H1 (cell line): ENCODE measurements at regions not wholly inside any gene's neighbourhood (a gene's known extent, or its start where the extent isn't known, plus 50 kb on each side); places are given as distances from the start of the nearest gene placed in this dataset.

ENCODE experiments used
- CTCF ChIA-PET: fragments of 300-600 bp; sonication (Branson Sonifier 250); formaldehyde crosslinking; loops from one replicate; lab custom pipeline; 2021; ENCODE audit not compliant: partially characterized antibody; lab: Charles Lee
- POLR2A ChIA-PET: fragments of 300-600 bp; sonication (Branson Sonifier 250); formaldehyde crosslinking; loops from one replicate; lab custom pipeline; 2021; ENCODE audit warnings: inconsistent platforms; ENCODE audit not compliant: partially characterized antibody; lab: Charles Lee
- DNase-seq, 2 experiments: peaks; one replicate each; pipeline versions ENCODE4 v3.0.0 to v3.0.0-alpha.2; 2010 to 2022; ENCODE audit warnings: low spot score in 2 of 2, low read depth in 1 of 2, mixed read lengths in 1 of 2
- FAIRE-seq: peaks from 2 replicates; lab custom pipeline; 2011; peaks lifted over from hg19 to GRCh38; lab: Jason Lieb, UNC
- H2AFZ ChIP-seq: 2 replicates; pipeline ENCODE4 v1.8.1; 2012; ENCODE audit warnings: low read length, inconsistent platforms
- H2AK5ac ChIP-seq: 2 replicates; pipeline ENCODE4 v1.6.1; 2013; ENCODE audit warnings: low read depth, low read length
- H2BK120ac ChIP-seq: replicated peaks from 2 replicates; pipeline ENCODE3; 2013; ENCODE audit warnings: low read depth, low read length, inconsistent platforms
- H2BK12ac ChIP-seq: 2 replicates; pipeline ENCODE4 v1.6.1; 2013; ENCODE audit warnings: low read depth, low read length
- H2BK15ac ChIP-seq: 2 replicates; pipeline ENCODE4 v1.6.1; 2013; ENCODE audit warnings: low read length
- H2BK20ac ChIP-seq: 2 replicates; pipeline ENCODE4 v1.6.1; 2013; ENCODE audit warnings: low read length
- H2BK5ac ChIP-seq: 2 replicates; pipeline ENCODE4 v1.6.1; 2013; ENCODE audit warnings: low read depth, low read length
- H3K14ac ChIP-seq: 2 replicates; pipeline ENCODE4 v1.6.1; 2013; ENCODE audit warnings: inconsistent platforms; ENCODE audit not compliant: insufficient read length
- H3K18ac ChIP-seq: 2 replicates; pipeline ENCODE4 v1.6.1; 2013; ENCODE audit warnings: low read length; ENCODE audit errors: extremely low read depth
- H3K23ac ChIP-seq: 2 replicates; pipeline ENCODE4 v1.6.1; 2013; ENCODE audit warnings: inconsistent platforms; ENCODE audit not compliant: insufficient read length
- H3K23me2 ChIP-seq: 2 replicates; pipeline ENCODE4 v1.6.1; 2013; ENCODE audit warnings: low read depth, low read length
- H3K27ac ChIP-seq: 2 replicates; pipeline ENCODE4 v1.6.1; 2011; ENCODE audit warnings: low read depth, low read length, inconsistent platforms
- H3K27me3 ChIP-seq, 4 experiments: replicated peaks in 1 of 4; 1 replicate in 1 of 4; 2 replicates in 3 of 4; pipeline versions ENCODE4 v1.6.1 to v1.8.1; 2011 to 2013; ENCODE audit warnings: low read length in 3 of 4, mild to moderate bottlenecking in 3 of 4, inconsistent platforms in 2 of 4, mixed read lengths in 2 of 4, moderate library complexity in 1 of 4; ENCODE audit not compliant: control insufficient read depth in 3 of 4, insufficient read depth in 3 of 4; ENCODE audit errors: extremely low read depth in 1 of 4
- H3K36me3 ChIP-seq, 4 experiments: 2 replicates each; pipeline versions ENCODE4 v1.6.1 to v1.8.1; 2011 to 2013; ENCODE audit warnings: mild to moderate bottlenecking in 4 of 4, low read length in 3 of 4, moderate library complexity in 2 of 4, control low read depth in 1 of 4, inconsistent platforms in 1 of 4; ENCODE audit not compliant: insufficient read depth in 4 of 4, control insufficient read depth in 2 of 4
- H3K4ac ChIP-seq: replicated peaks from 2 replicates; pipeline ENCODE3; 2013; ENCODE audit warnings: low read length, low read depth, mixed read lengths, inconsistent platforms; ENCODE audit not compliant: insufficient read length
- H3K4me1 ChIP-seq, 4 experiments: replicated peaks in 1 of 4; 1 replicate in 1 of 4; 2 replicates in 3 of 4; pipeline versions ENCODE4 v1.6.1 to v1.8.1; 2011 to 2013; ENCODE audit warnings: low read length in 3 of 4, inconsistent platforms in 2 of 4, mixed read lengths in 1 of 4; ENCODE audit not compliant: insufficient read depth in 4 of 4, control insufficient read depth in 3 of 4
- H3K4me2 ChIP-seq, 2 experiments: 2 replicates each; pipeline versions ENCODE4 v1.6.1 to v1.8.1; 2011 to 2013; ENCODE audit warnings: low read depth in 2 of 2, low read length in 2 of 2, control low read depth in 1 of 2, inconsistent platforms in 1 of 2, mild to moderate bottlenecking in 1 of 2; ENCODE audit not compliant: insufficient read depth in 1 of 2
- H3K4me3 ChIP-seq, 4 experiments: fragments of 200-600, 300-600 bp in 1 of 4; sonication (generic), shearing (Covaris generic), sonication (Bioruptor Twin) in 1 of 4; 2 replicates each; pipeline versions ENCODE4 v1.5.1 to v1.8.1; 2011 to 2016; ENCODE audit warnings: low read length in 4 of 4, low read depth in 3 of 4, control low read depth in 2 of 4, inconsistent platforms in 2 of 4, mild to moderate bottlenecking in 2 of 4, mixed read lengths in 1 of 4, moderate library complexity in 1 of 4; ENCODE audit not compliant: insufficient read depth in 2 of 4; ENCODE audit errors: extremely low read depth in 1 of 4
- H3K56ac ChIP-seq: replicated peaks from 2 replicates; pipeline ENCODE3; 2013; ENCODE audit warnings: low read depth, mild to moderate bottlenecking, mixed read lengths, low read length, inconsistent platforms; ENCODE audit not compliant: insufficient read length
- H3K79me1 ChIP-seq: 2 replicates; pipeline ENCODE4 v1.6.1; 2013; ENCODE audit warnings: low read depth, low read length, control low read depth
- H3K79me2 ChIP-seq, 2 experiments: 2 replicates each; pipeline versions ENCODE4 v1.6.1 to v1.8.1; 2012 to 2013; ENCODE audit warnings: low read length in 2 of 2, mild to moderate bottlenecking in 2 of 2, inconsistent platforms in 1 of 2; ENCODE audit not compliant: insufficient read depth in 2 of 2, control insufficient read depth in 1 of 2
- H3K9ac ChIP-seq, 4 experiments: replicated peaks in 1 of 4; 1 replicate in 1 of 4; 2 replicates in 3 of 4; pipeline versions ENCODE4 v1.6.1 to v1.8.1; 2011 to 2013; ENCODE audit warnings: low read depth in 3 of 4, low read length in 3 of 4, control low read depth in 2 of 4, mild to moderate bottlenecking in 2 of 4, moderate library complexity in 2 of 4, inconsistent platforms in 1 of 4; ENCODE audit errors: extremely low read depth in 1 of 4
- H3K9me3 ChIP-seq, 2 experiments: 2 replicates each; pipeline versions ENCODE4 v1.6.1 to v1.8.1; 2012 to 2013; ENCODE audit warnings: mild to moderate bottlenecking in 2 of 2, moderate library complexity in 2 of 2, control low read depth in 1 of 2, inconsistent platforms in 1 of 2, low read depth in 1 of 2, low read length in 1 of 2, mixed read lengths in 1 of 2; ENCODE audit not compliant: insufficient read depth in 2 of 2
- H4K20me1 ChIP-seq, 2 experiments: replicated peaks in 1 of 2; 2 replicates each; pipeline versions ENCODE3 to v1.8.1; 2011 to 2013; ENCODE audit warnings: inconsistent platforms in 2 of 2, low read length in 2 of 2, mild to moderate bottlenecking in 1 of 2; ENCODE audit not compliant: insufficient read depth in 2 of 2, control insufficient read depth in 1 of 2
- H4K5ac ChIP-seq: 2 replicates; pipeline ENCODE4 v1.6.1; 2013; ENCODE audit warnings: low read length, low read depth, mixed read lengths, inconsistent platforms; ENCODE audit not compliant: insufficient read length
- H4K8ac ChIP-seq: 2 replicates; pipeline ENCODE4 v1.8.0; 2013; ENCODE audit warnings: mild to moderate bottlenecking, moderate library complexity, low read length, inconsistent platforms; ENCODE audit not compliant: insufficient read depth; ENCODE audit errors: extremely low read depth
- H4K91ac ChIP-seq: replicated peaks from 2 replicates; pipeline ENCODE3; 2013; ENCODE audit warnings: low read length, mixed read lengths, inconsistent platforms; ENCODE audit not compliant: insufficient read length
- EZH2 ChIP-seq: fragments of 200-600 bp; sonication (generic); IDR thresholded peaks from 2 replicates; pipeline ENCODE4 v1.7.1; 2012; ENCODE audit warnings: low read depth, mild to moderate bottlenecking, moderate library complexity, low read length, inconsistent platforms; ENCODE audit not compliant: severe bottlenecking
- FOSL1 ChIP-seq: IDR thresholded peaks from 2 replicates; pipeline ENCODE4 v1.6.1; 2011; ENCODE audit warnings: mild to moderate bottlenecking, low read depth, low read length, moderate library complexity; ENCODE audit not compliant: insufficient read depth
- JUND ChIP-seq: IDR thresholded peaks from 2 replicates; pipeline ENCODE4 v1.6.1; 2011; ENCODE audit warnings: mild to moderate bottlenecking, improper control_type of control experiment, low read length
- KDM4A ChIP-seq: IDR thresholded peaks from one replicate; pipeline ENCODE4 v1.7.1; 2012; ENCODE audit warnings: low read depth, mild to moderate bottlenecking, moderate library complexity, low read length, inconsistent platforms; ENCODE audit not compliant: severe bottlenecking
- WGBS, 2 experiments: shearing (Covaris generic) in 1 of 2; methylation state at CpG; one replicate each; pipeline versions ENCODE4 v1.1.6 to v1.1.7; 2013 to 2015; ENCODE audit warnings: low lambda C conversion rate in 2 of 2, mixed read lengths in 2 of 2, inconsistent platforms in 1 of 2, low coverage in 1 of 2, missing lambda C conversion rate in 1 of 2; ENCODE audit not compliant: insufficient replicate concordance in 2 of 2, insufficient coverage in 1 of 2, insufficient read length in 1 of 2; ENCODE audit errors: extremely low coverage in 1 of 2, missing lambda C conversion rate in 1 of 2; 5-methylcytosine and 5-hydroxymethylcytosine counted together

DNA sequence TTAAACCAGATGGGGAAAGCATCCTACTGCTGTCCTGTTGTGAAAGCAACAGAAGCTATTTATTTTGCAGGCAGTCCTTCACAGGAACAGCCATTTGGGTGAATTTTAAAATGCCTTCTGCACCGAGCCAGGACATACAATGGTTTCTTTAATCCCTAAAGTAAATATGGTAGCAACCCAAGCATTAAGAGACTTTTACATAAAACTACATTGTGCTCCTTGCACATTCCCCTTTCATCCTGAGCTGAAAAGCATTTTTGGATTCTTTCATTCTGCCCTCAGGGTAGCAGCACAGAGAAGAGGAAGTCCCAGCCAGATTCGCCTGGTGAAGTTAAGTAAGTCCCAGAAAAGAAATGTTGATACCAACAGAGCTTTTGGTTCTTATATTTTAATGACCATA lies 84.0 kb upstream of the FAM3C start:
- Histone ChIP-seq H3K9ac (no peak overlapping the region; a peak in 1 of 7 replicates), H3K4me3 (no peak overlapping the region)

More for the DNA sequence above, 84.0 kb upstream of the FAM3C start:
- CTCF ChIA-PET, result interaction anchor here (0.7 to 1.5 kb wide), 5 partner anchors 14 to 451 kb away, joined by 3 to 4 read pairs (median 3); no protein-coding TSS in a partner anchor
- no peak for DNase-seq
- peaks cover 2 to 10% (median 7%) of the 10 kb centered on the region in 4 experiments; a peak in 5 of 7 replicates for H3K4me1 ChIP-seq
- H3K27ac ChIP-seq, result no peak overlapping the region
- H3K27me3 ChIP-seq, result no peaks in the 10 kb centered on the region
- H3K9me3 ChIP-seq, result 0 out of 4 replicates have a peak, but pooled peaks cover 5% of the 10 kb centered on the region in 2 experiments
- no peak overlapping the region for H4K91ac ChIP-seq
- H2BK5ac ChIP-seq, result no peak overlapping the region; the same call in 1 of the 2 replicates
- H3K4me2 ChIP-seq, result peak overlapping the region in 1 of 2 experiments; percentile 2; a peak in 1 of 4 replicates
- H4K5ac ChIP-seq, result no peak overlapping the region
- H3K79me2 ChIP-seq, result no peaks in the 10 kb centered on the region
- H4K20me1 ChIP-seq, result no peaks in the 10 kb centered on the region
- FAIRE-seq, result no peak
- no peak overlapping the region for H2BK15ac ChIP-seq
- WGBS, 2 experiments, result 35% methylated on average over 2 of the region's 2 CpGs; no CpG with 5 or more reads in 1 of the 2 experiments
- H2BK120ac ChIP-seq, result no peak overlapping the region
- H2AFZ ChIP-seq, result no peak overlapping the region
- H2BK12ac ChIP-seq, result no peak overlapping the region
- no peaks in the 10 kb centered on the region for H3K79me1 ChIP-seq
- no peak overlapping the region for H3K23ac ChIP-seq
- no peak overlapping the region for H3K4ac ChIP-seq
- no peak overlapping the region for H2BK20ac ChIP-seq
- no peak overlapping the region for H3K18ac ChIP-seq
- no peak overlapping the region for H3K56ac ChIP-seq
- POLR2A ChIA-PET, result interaction anchor here (0.9 to 1.2 kb wide), 2 partner anchors 10 to 84 kb away, joined by 3 to 4 read pairs; partner anchors contain the start of gene FAM3C
- TF ChIP-seq JUND (no peak), EZH2 (no peak), KDM4A (no peak), FOSL1 (no peak)
- H3K36me3 ChIP-seq, result no peaks in the 10 kb centered on the region
- no peaks in the 10 kb centered on the region; the same call in none of the 2 replicates for H3K23me2 ChIP-seq
- no peak overlapping the region for H3K14ac ChIP-seq
- no peak overlapping the region for H2AK5ac ChIP-seq
- no peak overlapping the region for H4K8ac ChIP-seq
